WI38 (cell line): ENCODE measurements at regions not wholly inside any gene's neighbourhood (a gene's known extent, or its start where the extent isn't known, plus 50 kb on each side); places are given as distances from the start of the nearest gene placed in this dataset.
"Not testable (repeated sequence)": the region's sequence is repeated elsewhere in the genome, so short reads cannot be mapped to it uniquely, and the experiment has no call there.

ENCODE experiments used
- H3K4me3 ChIP-seq: 2 replicates; pipeline ENCODE4 v1.5.1; 2011; ENCODE audit warnings: low read depth, mild to moderate bottlenecking, control low read depth, low read length
- TF ChIP-seq, protein P1 (sequence below): IDR thresholded peaks from 2 replicates; pipeline ENCODE4 v1.5.1; 2012; ENCODE audit warnings: low read depth, mild to moderate bottlenecking, control low read depth, low read length

GRCh38 chr5:158451203-158451992 is 592.5 kb upstream of the CLINT1 start:
- TF ChIP-seq, protein P1, sequence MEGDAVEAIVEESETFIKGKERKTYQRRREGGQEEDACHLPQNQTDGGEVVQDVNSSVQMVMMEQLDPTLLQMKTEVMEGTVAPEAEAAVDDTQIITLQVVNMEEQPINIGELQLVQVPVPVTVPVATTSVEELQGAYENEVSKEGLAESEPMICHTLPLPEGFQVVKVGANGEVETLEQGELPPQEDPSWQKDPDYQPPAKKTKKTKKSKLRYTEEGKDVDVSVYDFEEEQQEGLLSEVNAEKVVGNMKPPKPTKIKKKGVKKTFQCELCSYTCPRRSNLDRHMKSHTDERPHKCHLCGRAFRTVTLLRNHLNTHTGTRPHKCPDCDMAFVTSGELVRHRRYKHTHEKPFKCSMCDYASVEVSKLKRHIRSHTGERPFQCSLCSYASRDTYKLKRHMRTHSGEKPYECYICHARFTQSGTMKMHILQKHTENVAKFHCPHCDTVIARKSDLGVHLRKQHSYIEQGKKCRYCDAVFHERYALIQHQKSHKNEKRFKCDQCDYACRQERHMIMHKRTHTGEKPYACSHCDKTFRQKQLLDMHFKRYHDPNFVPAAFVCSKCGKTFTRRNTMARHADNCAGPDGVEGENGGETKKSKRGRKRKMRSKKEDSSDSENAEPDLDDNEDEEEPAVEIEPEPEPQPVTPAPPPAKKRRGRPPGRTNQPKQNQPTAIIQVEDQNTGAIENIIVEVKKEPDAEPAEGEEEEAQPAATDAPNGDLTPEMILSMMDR = no peak
- H3K4me3 ChIP-seq = no peak overlapping the region

GRCh38 chr5:158450751-158451171 is 591.8 kb upstream of the CLINT1 start:
- TF ChIP-seq, protein P1 = no peak
- H3K4me3 ChIP-seq = 0 out of 2 replicates have a peak overlapping the region, but pooled peaks have one; percentile 1

DNA sequence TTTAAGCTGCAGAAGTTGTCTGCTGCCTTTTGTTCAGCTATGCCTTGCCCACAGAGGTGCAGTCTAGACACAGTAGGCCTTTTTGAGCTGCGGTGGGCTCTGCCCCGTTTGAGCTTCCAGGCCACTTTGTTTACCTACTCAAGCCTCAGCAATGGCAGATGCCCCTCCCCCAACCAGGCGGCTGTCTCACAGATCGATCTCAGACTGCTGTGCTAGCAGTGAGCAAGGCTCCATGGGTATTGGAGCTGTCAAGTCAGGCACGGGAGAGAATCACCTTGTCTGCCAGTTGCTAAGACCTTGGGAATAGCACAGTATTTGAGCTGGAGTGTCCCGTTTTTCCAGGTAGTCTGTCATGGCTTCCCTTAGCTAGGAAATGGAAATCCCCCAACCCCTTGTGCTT is 587.8 kb upstream of the CLINT1 start:
- not testable (repeated sequence) for H3K4me3 ChIP-seq

GRCh38 chr5:158439204-158439603 is 580.3 kb upstream of the CLINT1 start:
- not testable (repeated sequence) for H3K4me3 ChIP-seq

DNA sequence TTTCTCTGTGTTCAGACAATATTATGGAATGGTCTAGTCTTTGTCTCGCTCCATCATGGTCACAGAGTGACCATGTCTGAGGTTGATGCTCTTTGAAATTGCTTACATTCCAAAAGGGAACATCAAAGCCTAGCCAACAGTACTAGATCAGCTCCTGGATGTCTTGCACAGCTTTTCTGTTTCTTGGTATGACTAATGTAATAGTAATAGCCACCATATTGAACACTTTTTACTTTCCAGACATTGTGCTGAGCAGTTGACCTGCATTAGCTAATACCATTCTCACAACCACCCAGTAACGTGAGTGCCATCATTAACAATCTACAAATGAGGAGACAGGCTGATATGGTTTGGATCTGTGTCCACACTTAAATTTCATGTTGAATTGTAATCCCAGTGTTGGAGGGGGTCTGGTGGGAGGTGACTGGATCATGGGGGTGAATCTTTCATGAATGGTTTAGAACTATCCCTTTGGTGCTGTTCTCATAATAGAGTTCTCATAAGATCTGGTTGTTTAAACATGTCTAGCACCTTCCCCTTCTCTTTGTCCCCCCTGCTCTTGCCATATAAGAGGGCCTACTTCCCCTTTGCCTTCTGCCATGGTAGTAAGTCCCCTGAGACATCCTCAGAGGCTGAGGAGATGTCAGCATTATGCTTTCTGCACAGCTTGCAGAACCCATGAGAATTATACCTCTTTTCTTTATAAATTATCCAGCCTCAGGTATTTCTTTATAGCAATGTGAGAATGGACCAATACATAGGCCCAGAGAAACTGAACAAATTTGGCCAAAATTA is 577.5 kb upstream of the CLINT1 start:
- TF ChIP-seq, protein P1 = no peak
- H3K4me3 ChIP-seq = no peak overlapping the region

GRCh38 chr5:158435161-158435616 is 576.2 kb upstream of the CLINT1 start:
- TF ChIP-seq, protein P1 = no peak
- no peak overlapping the region for H3K4me3 ChIP-seq

GRCh38 chr5:158434749-158435148 is 575.8 kb upstream of the CLINT1 start:
- TF ChIP-seq, protein P1 = no peak

GRCh38 chr5:158433634-158434033 is 574.7 kb upstream of the CLINT1 start:
- H3K4me3 ChIP-seq = no peak overlapping the region
- TF ChIP-seq, protein P1 = no peak

More at GRCh38 chr5:158434749-158435148, 575.8 kb upstream of the CLINT1 start:
- H3K4me3 ChIP-seq = no peak overlapping the region
